K562 (cell line): ENCODE measurements at regions not wholly inside any gene's neighbourhood (a gene's known extent, or its start where the extent isn't known, plus 50 kb on each side); places are given as distances from the start of the nearest gene placed in this dataset.
A peak's percentile ranks its signal among the peaks of the same experiment; 100 is the strongest.

Experiments used
- BHLHE40 ChIP-seq: IDR thresholded peaks from 2 replicates; pipeline ENCODE4 v1.6.1; 2011; ENCODE audit warnings: low read length, improper control_type of control experiment
- CBFA2T2 ChIP-seq: fragments of 450-650 bp; conservative IDR thresholded peaks from 2 replicates; pipeline ENCODE4 v1.6.1; 2017; ENCODE audit warnings: mild to moderate bottlenecking
- ELF4 ChIP-seq: fragments of 450-650 bp; formaldehyde crosslinking; IDR thresholded peaks from 2 replicates; pipeline ENCODE4 v1.4.0; 2022; ENCODE audit warnings: missing genetic modification characterization
- FOXM1 ChIP-seq, 2 experiments: fragments of 450-650 bp in 1 of 2; sonication (generic) in 1 of 2; formaldehyde crosslinking in 1 of 2; IDR thresholded peaks; 2 replicates each; pipeline versions ENCODE4 v1.6.1 to v1.9.0; 2017 to 2022; ENCODE audit warnings: low read depth in 2 of 2, mild to moderate bottlenecking in 2 of 2, missing genetic modification reagents in 1 of 2, moderate library complexity in 1 of 2
- FOXP4 ChIP-seq: sonication (generic); formaldehyde crosslinking; IDR thresholded peaks from 2 replicates; pipeline ENCODE4 v1.8.0; 2022; ENCODE audit warnings: mild to moderate bottlenecking, missing genetic modification reagents, borderline replicate concordance
- HDAC2 ChIP-seq: fragments of 450-650 bp; IDR thresholded peaks from 2 replicates; pipeline ENCODE4 v1.6.1; 2016; ENCODE audit warnings: mild to moderate bottlenecking
- REST ChIP-seq, 2 experiments: fragments of 450-650 bp; formaldehyde crosslinking in 1 of 2; IDR thresholded peaks; 2 replicates each; pipeline versions ENCODE4 v1.4.0 to v1.6.1; 2014 to 2020; ENCODE audit warnings: mild to moderate bottlenecking in 2 of 2, borderline replicate concordance in 1 of 2, low read depth in 1 of 2
- SMARCE1 ChIP-seq: fragments of 450-650 bp; IDR thresholded peaks from 2 replicates; pipeline ENCODE4 v1.7.1; 2016; ENCODE audit warnings: mild to moderate bottlenecking
- ZNF134 ChIP-seq: fragments of 250-450 bp; sonication (Bioruptor Pico); conservative IDR thresholded peaks from 2 replicates; pipeline ENCODE4 v1.4.0; 2020
- ZNF589 ChIP-seq: fragments of 200-800 bp; sonication (Bioruptor generic); IDR thresholded peaks from 2 replicates; pipeline ENCODE4 v1.6.1; 2016; ENCODE audit warnings: low read depth, missing genetic modification characterization, missing compliant biosample characterization
- ZNF77 ChIP-seq: fragments of 250-450 bp; sonication (Bioruptor Pico); IDR thresholded peaks from 2 replicates; pipeline ENCODE4 v1.5.0; 2020
- TF ChIP-seq, protein P1 (sequence below), 2 experiments: IDR thresholded peaks; 2 replicates each; pipeline ENCODE4 v1.6.1; 2011; ENCODE audit warnings: borderline replicate concordance in 1 of 2, control low read depth in 1 of 2, low read depth in 1 of 2, low read length in 1 of 2, mild to moderate bottlenecking in 1 of 2, mixed read lengths in 1 of 2, moderate library complexity in 1 of 2; ENCODE audit not compliant: insufficient read depth in 1 of 2, insufficient read length in 1 of 2, poor library complexity in 1 of 2, severe bottlenecking in 1 of 2; ENCODE audit errors: extremely low read depth in 1 of 2
- TF ChIP-seq, protein P2 (sequence below), 2 experiments: fragments of 450-650 bp; conservative IDR thresholded peaks; 2 replicates each; pipeline ENCODE4 v1.6.1; 2017; ENCODE audit warnings: mild to moderate bottlenecking in 2 of 2, moderate library complexity in 2 of 2

- TF ChIP-seq REST (IDR thresholded peaks at IDR 0.05; ENCODE audit: borderline replicate concordance) (peak; percentile 47), REST (CRISPR knock-in tag; IDR thresholded peaks at IDR 0.05; ENCODE audit: low read depth) (0 out of 2 replicates have a peak, but pooled peaks have one; percentile 14), ZNF77 (no peak), FOXM1 (IDR thresholded peaks at IDR 0.05; ENCODE audit: low read depth) (no peak), FOXM1 (CRISPR knock-in tag; IDR thresholded peaks at IDR 0.05; ENCODE audit: low read depth) (no peak), ZNF589 (peak; percentile 33; the same call in 1 of the 2 replicates), FOXP4 (CRISPR knock-in tag) (no peak), ZNF134 (CRISPR knock-in tag) (0 out of 2 replicates have a peak, but pooled peaks have one; percentile 35), SMARCE1 (peak; percentile 34; the same call in 1 of the 2 replicates), BHLHE40 (peak; percentile 58; the same call in 1 of the 2 replicates), ELF4 (peak; percentile 62; the same call in 1 of the 2 replicates), CBFA2T2 (0 out of 2 replicates have a peak, but pooled peaks have one; percentile 33), HDAC2 (peak; percentile 72; the same call in 1 of the 2 replicates)
- TF ChIP-seq, protein P1, sequence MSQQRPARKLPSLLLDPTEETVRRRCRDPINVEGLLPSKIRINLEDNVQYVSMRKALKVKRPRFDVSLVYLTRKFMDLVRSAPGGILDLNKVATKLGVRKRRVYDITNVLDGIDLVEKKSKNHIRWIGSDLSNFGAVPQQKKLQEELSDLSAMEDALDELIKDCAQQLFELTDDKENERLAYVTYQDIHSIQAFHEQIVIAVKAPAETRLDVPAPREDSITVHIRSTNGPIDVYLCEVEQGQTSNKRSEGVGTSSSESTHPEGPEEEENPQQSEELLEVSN (IDR thresholded peaks at IDR 0.05; ENCODE audit: borderline replicate concordance in 1 of 2, extremely low read depth in 1 of 2, insufficient read depth in 1 of 2, insufficient read length in 1 of 2, low read depth in 1 of 2, low read length in 1 of 2, poor library complexity in 1 of 2, severe bottlenecking in 1 of 2): peak; percentile 92 to 94
- TF ChIP-seq, protein P2, sequence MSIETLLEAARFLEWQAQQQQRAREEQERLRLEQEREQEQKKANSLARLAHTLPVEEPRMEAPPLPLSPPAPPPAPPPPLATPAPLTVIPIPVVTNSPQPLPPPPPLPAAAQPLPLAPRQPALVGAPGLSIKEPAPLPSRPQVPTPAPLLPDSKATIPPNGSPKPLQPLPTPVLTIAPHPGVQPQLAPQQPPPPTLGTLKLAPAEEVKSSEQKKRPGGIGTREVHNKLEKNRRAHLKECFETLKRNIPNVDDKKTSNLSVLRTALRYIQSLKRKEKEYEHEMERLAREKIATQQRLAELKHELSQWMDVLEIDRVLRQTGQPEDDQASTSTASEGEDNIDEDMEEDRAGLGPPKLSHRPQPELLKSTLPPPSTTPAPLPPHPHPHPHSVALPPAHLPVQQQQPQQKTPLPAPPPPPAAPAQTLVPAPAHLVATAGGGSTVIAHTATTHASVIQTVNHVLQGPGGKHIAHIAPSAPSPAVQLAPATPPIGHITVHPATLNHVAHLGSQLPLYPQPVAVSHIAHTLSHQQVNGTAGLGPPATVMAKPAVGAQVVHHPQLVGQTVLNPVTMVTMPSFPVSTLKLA (conservative IDR thresholded peaks at IDR 0.05): peak in 1 of 2 experiments; percentile 92
These were observed 194.0 kb upstream of the CIBAR2 start (continued) for GRCh38 chr16:85306071-85306792.
